ENCODE measurements at regions not wholly inside any gene's neighbourhood (a gene's known extent, or its start where the extent isn't known, plus 50 kb on each side); places are given as distances from the start of the nearest gene placed in this dataset.

DNA sequence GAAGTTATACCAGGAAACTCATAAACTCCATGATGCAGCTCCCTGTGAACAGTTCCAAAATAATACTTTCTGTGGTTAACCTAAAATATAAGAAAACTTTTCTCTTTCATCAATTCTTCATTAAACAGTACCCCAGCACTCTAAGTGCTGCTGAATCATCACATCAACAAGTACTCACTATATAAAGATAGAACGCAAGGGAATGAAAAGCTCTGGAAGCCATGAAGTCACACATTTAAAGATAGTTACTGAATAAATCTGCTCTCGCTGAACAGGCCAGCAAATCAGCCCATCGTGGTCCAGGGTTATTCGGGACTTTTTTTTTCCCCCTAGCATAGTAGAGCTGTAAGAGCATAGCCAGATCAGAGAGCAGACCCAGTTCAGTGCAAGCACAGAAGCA is 254.3 kb downstream of the IPMK start:
- TF ChIP-seq, protein P1, sequence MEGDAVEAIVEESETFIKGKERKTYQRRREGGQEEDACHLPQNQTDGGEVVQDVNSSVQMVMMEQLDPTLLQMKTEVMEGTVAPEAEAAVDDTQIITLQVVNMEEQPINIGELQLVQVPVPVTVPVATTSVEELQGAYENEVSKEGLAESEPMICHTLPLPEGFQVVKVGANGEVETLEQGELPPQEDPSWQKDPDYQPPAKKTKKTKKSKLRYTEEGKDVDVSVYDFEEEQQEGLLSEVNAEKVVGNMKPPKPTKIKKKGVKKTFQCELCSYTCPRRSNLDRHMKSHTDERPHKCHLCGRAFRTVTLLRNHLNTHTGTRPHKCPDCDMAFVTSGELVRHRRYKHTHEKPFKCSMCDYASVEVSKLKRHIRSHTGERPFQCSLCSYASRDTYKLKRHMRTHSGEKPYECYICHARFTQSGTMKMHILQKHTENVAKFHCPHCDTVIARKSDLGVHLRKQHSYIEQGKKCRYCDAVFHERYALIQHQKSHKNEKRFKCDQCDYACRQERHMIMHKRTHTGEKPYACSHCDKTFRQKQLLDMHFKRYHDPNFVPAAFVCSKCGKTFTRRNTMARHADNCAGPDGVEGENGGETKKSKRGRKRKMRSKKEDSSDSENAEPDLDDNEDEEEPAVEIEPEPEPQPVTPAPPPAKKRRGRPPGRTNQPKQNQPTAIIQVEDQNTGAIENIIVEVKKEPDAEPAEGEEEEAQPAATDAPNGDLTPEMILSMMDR (optimal IDR thresholded peaks at IDR 0.05 in 1 of 3, IDR thresholded peaks at IDR 0.05 in 1 of 3, conservative IDR thresholded peaks at IDR 0.05 in 1 of 3; ENCODE audit: extremely low read depth in 1 of 3, insufficient read depth in 2 of 3, low read length in 3 of 3): no peak
- TF ChIP-seq EZH2 (IDR thresholded peaks at IDR 0.05; ENCODE audit: low read length): no peak

Data from keratinocyte (primary cell).